ENCODE measurements at regions not wholly inside any gene's neighbourhood (a gene's known extent, or its start where the extent isn't known, plus 50 kb on each side); places are given as distances from the start of the nearest gene placed in this dataset.
A peak's percentile ranks its signal among the peaks of the same experiment; 100 is the strongest.

GRCh38 chr2:108092886-108093285, 106.6 kb downstream of the SLC5A7 start:
- H3K4me3 Mint-ChIP-seq (ENCODE audit: low read depth), result no peak overlapping the region

GRCh38 chr2:108101481-108101880, 115.2 kb downstream of the SLC5A7 start:
- Mint-ChIP-seq H3K4me1 (ENCODE audit: low read depth) (peaks cover 8% of the 10 kb centered on the region), H3K9me3 (ENCODE audit: low read depth) (no peaks in the 10 kb centered on the region), H3K36me3 (ENCODE audit: insufficient read depth) (peaks cover 2% of the 10 kb centered on the region), H3K27me3 (no peaks in the 10 kb centered on the region), H3K4me3 (ENCODE audit: low read depth) (no peak overlapping the region), H3K27ac (no peak overlapping the region)
- DNase-seq (ENCODE audit: low spot score, unreplicated experiment), result no peak
- no peak for TF ChIP-seq CTCF (IDR thresholded peaks at IDR 0.05; ENCODE audit: unreplicated experiment)

More at GRCh38 chr2:108092886-108093285, 106.6 kb downstream of the SLC5A7 start:
- Mint-ChIP-seq H3K27ac (no peak overlapping the region), H3K4me1 (ENCODE audit: low read depth) (no peaks in the 10 kb centered on the region), H3K27me3 (no peaks in the 10 kb centered on the region), H3K36me3 (ENCODE audit: insufficient read depth) (peaks cover 4% of the 10 kb centered on the region), H3K9me3 (ENCODE audit: low read depth) (peaks cover 19% of the 10 kb centered on the region)
- no peak for DNase-seq (ENCODE audit: low spot score, unreplicated experiment)
- TF ChIP-seq CTCF (IDR thresholded peaks at IDR 0.05; ENCODE audit: unreplicated experiment), result no peak

- H3K9me3 Mint-ChIP-seq (ENCODE audit: low read depth), result peaks cover 17% of the 10 kb centered on the region
- TF ChIP-seq CTCF (IDR thresholded peaks at IDR 0.05; ENCODE audit: unreplicated experiment), result no peak
- no peak for DNase-seq (ENCODE audit: low spot score, unreplicated experiment)
- H3K27ac Mint-ChIP-seq, result no peak overlapping the region
- peaks cover 9% of the 10 kb centered on the region for H3K36me3 Mint-ChIP-seq (ENCODE audit: insufficient read depth)
- H3K27me3 Mint-ChIP-seq, result peaks cover 3% of the 10 kb centered on the region
- H3K4me1 Mint-ChIP-seq (ENCODE audit: low read depth), result peaks cover 19% of the 10 kb centered on the region
- H3K4me3 Mint-ChIP-seq (ENCODE audit: low read depth), result no peak overlapping the region
Observed at GRCh38 chr2:108106731-108107130, 120.4 kb downstream of the SLC5A7 start.

- H3K27ac Mint-ChIP-seq, result no peak overlapping the region
- TF ChIP-seq CTCF (IDR thresholded peaks at IDR 0.05; ENCODE audit: unreplicated experiment), result no peak
- DNase-seq (ENCODE audit: low spot score, unreplicated experiment), result no peak
- peaks cover 23% of the 10 kb centered on the region for H3K36me3 Mint-ChIP-seq (ENCODE audit: insufficient read depth)
- peaks cover 11% of the 10 kb centered on the region for H3K27me3 Mint-ChIP-seq
- H3K4me1 Mint-ChIP-seq (ENCODE audit: low read depth), result peaks cover 8% of the 10 kb centered on the region
- peaks cover 28% of the 10 kb centered on the region for H3K9me3 Mint-ChIP-seq (ENCODE audit: low read depth)
- no peak overlapping the region for H3K4me3 Mint-ChIP-seq (ENCODE audit: low read depth)
Observed at GRCh38 chr2:108111936-108112335, 125.6 kb downstream of the SLC5A7 start.

- Mint-ChIP-seq H3K4me1 (ENCODE audit: low read depth) (peaks cover 13% of the 10 kb centered on the region), H3K36me3 (ENCODE audit: insufficient read depth) (peaks cover 13% of the 10 kb centered on the region)
Observed at GRCh38 chr2:108115868-108116267, 123.9 kb upstream of the SULT1C3 start.

More at GRCh38 chr2:108115868-108116267, 123.9 kb upstream of the SULT1C3 start:
- Mint-ChIP-seq H3K27me3 (peaks cover 7% of the 10 kb centered on the region), H3K27ac (peak overlapping the region; percentile 54), H3K4me3 (ENCODE audit: low read depth) (no peak overlapping the region), H3K9me3 (ENCODE audit: low read depth) (peaks cover 18% of the 10 kb centered on the region)
- TF ChIP-seq CTCF (IDR thresholded peaks at IDR 0.05; ENCODE audit: unreplicated experiment), result no peak
- DNase-seq (ENCODE audit: low spot score, unreplicated experiment), result no peak
